ENCODE measurements at regions not wholly inside any gene's neighbourhood (a gene's known extent, or its start where the extent isn't known, plus 50 kb on each side); places are given as distances from the start of the nearest gene placed in this dataset.

- H2BK12ac ChIP-seq (ENCODE audit: low read depth, low read length), result no peak overlapping the region; the same call in 1 of the 2 replicates
- no peak overlapping the region for H2BK20ac ChIP-seq (ENCODE audit: low read length)
- H3K4me1 ChIP-seq (replicated peaks in 1 of 4; ENCODE audit: control insufficient read depth in 3 of 4, insufficient read depth in 4 of 4, low read length in 3 of 4), result no peaks in the 10 kb centered on the region; a peak in 1 of 7 replicates
- no peak overlapping the region for H3K18ac ChIP-seq (ENCODE audit: extremely low read depth, low read length)
- no peaks in the 10 kb centered on the region for H4K20me1 ChIP-seq (replicated peaks in 1 of 2; ENCODE audit: control insufficient read depth in 1 of 2, insufficient read depth in 2 of 2, low read length in 2 of 2)
- H4K8ac ChIP-seq (ENCODE audit: extremely low read depth, insufficient read depth, low read length), result no peak overlapping the region; the same call in 1 of the 2 replicates
- no peak overlapping the region for H3K4me3 ChIP-seq (ENCODE audit: extremely low read depth in 1 of 4, insufficient read depth in 2 of 4, low read depth in 3 of 4, low read length in 4 of 4)
- H2BK120ac ChIP-seq (replicated peaks; ENCODE audit: low read depth, low read length), result no peak overlapping the region
- H3K79me2 ChIP-seq (ENCODE audit: control insufficient read depth in 1 of 2, insufficient read depth in 2 of 2, low read length in 2 of 2), result no peaks in the 10 kb centered on the region
- H3K27me3 ChIP-seq (replicated peaks in 1 of 4; ENCODE audit: control insufficient read depth in 3 of 4, extremely low read depth in 1 of 4, insufficient read depth in 3 of 4, low read length in 3 of 4), result no peaks in the 10 kb centered on the region
- no peak overlapping the region for H3K9ac ChIP-seq (replicated peaks in 1 of 4; ENCODE audit: extremely low read depth in 1 of 4, low read depth in 3 of 4, low read length in 3 of 4)
- H3K9me3 ChIP-seq (ENCODE audit: insufficient read depth in 2 of 2, low read depth in 1 of 2, low read length in 1 of 2), result no peaks in the 10 kb centered on the region
- no peak overlapping the region for H2AFZ ChIP-seq (ENCODE audit: low read length)
- H3K23ac ChIP-seq (ENCODE audit: insufficient read length), result no peak overlapping the region
- DNase-seq (ENCODE audit: low read depth in 1 of 2, low spot score in 2 of 2) (no peak), FAIRE-seq (no peak)
- no peak overlapping the region for H4K91ac ChIP-seq (replicated peaks; ENCODE audit: insufficient read length, low read length)
- H3K79me1 ChIP-seq (ENCODE audit: low read depth, low read length), result no peaks in the 10 kb centered on the region
- no peak overlapping the region for H3K4me2 ChIP-seq (ENCODE audit: insufficient read depth in 1 of 2, low read depth in 2 of 2, low read length in 2 of 2)
- no peak overlapping the region for H3K56ac ChIP-seq (replicated peaks; ENCODE audit: insufficient read length, low read depth, low read length)
- no peak overlapping the region for H4K5ac ChIP-seq (ENCODE audit: insufficient read length, low read depth, low read length)
- H3K14ac ChIP-seq (ENCODE audit: insufficient read length), result no peak overlapping the region
- H2BK15ac ChIP-seq (ENCODE audit: low read length), result no peak overlapping the region
- no peak overlapping the region for H2AK5ac ChIP-seq (ENCODE audit: low read depth, low read length)
- no peak overlapping the region for H3K27ac ChIP-seq (ENCODE audit: low read depth, low read length)
- no peak overlapping the region for H3K4ac ChIP-seq (replicated peaks; ENCODE audit: insufficient read length, low read depth, low read length)
- CTCF ChIA-PET (ENCODE audit: partially characterized antibody), result interaction anchor here (0.8 to 1.6 kb wide), 2 partner anchors 17 to 93 kb away, joined by 3 to 4 read pairs; no protein-coding TSS in a partner anchor
- WGBS, 2 experiments (ENCODE audit: extremely low coverage in 1 of 2, insufficient coverage in 1 of 2, insufficient read length in 1 of 2, insufficient replicate concordance in 2 of 2, low coverage in 1 of 2, low lambda C conversion rate in 2 of 2, missing lambda C conversion rate in 1 of 2), result 97% methylated on average over 8 of the region's 8 CpGs; no CpG with 5 or more reads in 1 of the 2 experiments
- H3K36me3 ChIP-seq (ENCODE audit: control insufficient read depth in 2 of 4, insufficient read depth in 4 of 4, low read length in 3 of 4), result no peaks in the 10 kb centered on the region
- H2BK5ac ChIP-seq (ENCODE audit: low read depth, low read length), result no peak overlapping the region
- no peaks in the 10 kb centered on the region for H3K23me2 ChIP-seq (ENCODE audit: low read depth, low read length)
- POLR2A ChIA-PET (ENCODE audit: partially characterized antibody), result no interaction called here
- TF ChIP-seq YY1 (IDR thresholded peaks at IDR 0.05; ENCODE audit: low read depth, low read length) (no peak), CHD2 (IDR thresholded peaks at IDR 0.05; ENCODE audit: low read length) (no peak)
These were observed 168.4 kb downstream of the GADD45G start for GRCh38 chr9:89773170-89773569.

Data from H1 (cell line).